ENCODE measurements at regions not wholly inside any gene's neighbourhood (a gene's known extent, or its start where the extent isn't known, plus 50 kb on each side); places are given as distances from the start of the nearest gene placed in this dataset.
"Not testable (repeated sequence)": the region's sequence is repeated elsewhere in the genome, so short reads cannot be mapped to it uniquely, and the experiment has no call there.

GRCh38 chr11:130526846-130527245 lies 78.4 kb downstream of the ADAMTS15 start:
- no peak for DNase-seq (ENCODE audit: low spot score)

- DNase-seq (ENCODE audit: low spot score), result no peak
Measured at GRCh38 chr11:130527636-130528297, 79.3 kb downstream of the ADAMTS15 start.

GRCh38 chr11:130528298-130529261 lies 80.1 kb downstream of the ADAMTS15 start:
- DNase-seq (ENCODE audit: low spot score), result no peak

- DNase-seq (ENCODE audit: low spot score), result no peak
Measured at GRCh38 chr11:130529366-130529765, 80.9 kb downstream of the ADAMTS15 start.

GRCh38 chr11:130531061-130531460 lies 82.6 kb downstream of the ADAMTS15 start:
- DNase-seq (ENCODE audit: low spot score), result no peak

- DNase-seq (ENCODE audit: low spot score), result no peak
Measured at GRCh38 chr11:130533113-130533798, 84.8 kb downstream of the ADAMTS15 start.

GRCh38 chr11:130533871-130534270 lies 85.4 kb downstream of the ADAMTS15 start:
- DNase-seq (ENCODE audit: low spot score), result no peak

GRCh38 chr11:130534551-130534950 lies 86.1 kb downstream of the ADAMTS15 start:
- DNase-seq (ENCODE audit: low spot score), result no peak

GRCh38 chr11:130535520-130535919 lies 87.1 kb downstream of the ADAMTS15 start:
- no peak for DNase-seq (ENCODE audit: low spot score)

GRCh38 chr11:130536106-130537040 lies 87.9 kb downstream of the ADAMTS15 start:
- DNase-seq (ENCODE audit: low spot score), result no peak

GRCh38 chr11:130539680-130540079 lies 91.2 kb downstream of the ADAMTS15 start:
- DNase-seq (ENCODE audit: low spot score), result not testable (repeated sequence)

GRCh38 chr11:130544266-130544665 lies 95.8 kb downstream of the ADAMTS15 start:
- DNase-seq (ENCODE audit: low spot score), result no peak

- DNase-seq (ENCODE audit: low spot score), result no peak
Measured at GRCh38 chr11:130545449-130546072, 97.1 kb downstream of the ADAMTS15 start.

GRCh38 chr11:130546438-130546837 lies 98.0 kb downstream of the ADAMTS15 start:
- DNase-seq (ENCODE audit: low spot score), result no peak

- no peak for DNase-seq (ENCODE audit: low spot score)
Measured at GRCh38 chr11:130546901-130547694, 98.7 kb downstream of the ADAMTS15 start.

- DNase-seq (ENCODE audit: low spot score), result no peak
Measured at GRCh38 chr11:130547761-130548490, 99.5 kb downstream of the ADAMTS15 start.

GRCh38 chr11:130548491-130548833 lies 100.0 kb downstream of the ADAMTS15 start:
- no peak for DNase-seq (ENCODE audit: low spot score)

- no peak for DNase-seq (ENCODE audit: low spot score)
Measured at GRCh38 chr11:130549393-130549999, 101.1 kb downstream of the ADAMTS15 start.

GRCh38 chr11:130550150-130550549 lies 101.7 kb downstream of the ADAMTS15 start:
- no peak for DNase-seq (ENCODE audit: low spot score)

Measured in D341Med (cell line).